ENCODE measurements at regions not wholly inside any gene's neighbourhood (a gene's known extent, or its start where the extent isn't known, plus 50 kb on each side); places are given as distances from the start of the nearest gene placed in this dataset.

GRCh38 chr19:32256341-32256975 lies 89.0 kb upstream of the ZNF507 start:
- no peak for DNase-seq (ENCODE audit: low read depth in 1 of 2, low spot score in 1 of 2)

- no peak for DNase-seq (ENCODE audit: low read depth in 1 of 2, low spot score in 1 of 2)
Observed at GRCh38 chr19:32257326-32258073, 87.9 kb upstream of the ZNF507 start.

DNA sequence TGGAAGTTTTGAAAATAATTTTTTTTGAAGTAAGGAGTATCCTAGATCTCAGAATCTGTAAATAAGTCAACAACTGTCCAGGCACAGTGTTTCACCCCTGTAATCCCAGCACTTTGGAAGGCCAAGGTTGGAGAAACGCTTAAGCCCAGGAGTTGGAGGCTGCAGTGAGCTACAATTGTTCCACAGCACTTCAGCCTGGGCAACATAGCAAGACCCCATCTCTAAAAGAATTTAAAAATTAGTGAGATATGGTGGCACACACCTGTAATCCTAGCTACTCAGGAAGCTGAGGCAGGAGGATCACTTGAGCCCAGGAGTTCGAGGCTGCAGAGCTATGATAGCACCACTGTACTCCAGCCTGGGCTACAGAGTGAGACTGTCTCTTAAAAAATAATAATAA lies 87.2 kb upstream of the ZNF507 start:
- no peak for DNase-seq (ENCODE audit: low read depth in 1 of 2, low spot score in 1 of 2)

- no peak for DNase-seq (ENCODE audit: low read depth in 1 of 2, low spot score in 1 of 2)
Observed at GRCh38 chr19:32264568-32264967, 80.8 kb upstream of the ZNF507 start.

DNA sequence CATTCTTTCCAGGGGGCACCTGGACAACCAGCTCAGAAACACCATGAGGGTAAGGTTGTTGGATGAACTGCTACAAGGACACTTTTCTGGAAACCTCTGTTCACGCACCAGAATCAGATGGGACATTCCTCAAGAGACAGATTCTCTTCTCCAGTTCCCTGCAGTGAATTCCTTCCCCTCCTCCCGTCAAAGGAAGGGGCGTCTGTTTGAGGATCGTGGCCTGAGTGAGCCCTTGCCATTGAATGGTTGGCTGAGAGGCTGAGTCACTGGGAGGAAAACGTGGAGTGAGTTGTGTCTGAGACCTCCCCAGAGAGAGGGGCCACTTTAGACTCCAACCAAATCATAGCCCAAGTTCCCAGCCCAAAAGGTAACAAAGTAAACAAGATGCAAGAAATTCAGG lies 79.4 kb upstream of the ZNF507 start:
- no peak for DNase-seq (ENCODE audit: low read depth in 1 of 2, low spot score in 1 of 2)

- DNase-seq (ENCODE audit: low read depth in 1 of 2, low spot score in 1 of 2), result no peak
Observed at GRCh38 chr19:32266460-32266859, 79.0 kb upstream of the ZNF507 start.

DNA sequence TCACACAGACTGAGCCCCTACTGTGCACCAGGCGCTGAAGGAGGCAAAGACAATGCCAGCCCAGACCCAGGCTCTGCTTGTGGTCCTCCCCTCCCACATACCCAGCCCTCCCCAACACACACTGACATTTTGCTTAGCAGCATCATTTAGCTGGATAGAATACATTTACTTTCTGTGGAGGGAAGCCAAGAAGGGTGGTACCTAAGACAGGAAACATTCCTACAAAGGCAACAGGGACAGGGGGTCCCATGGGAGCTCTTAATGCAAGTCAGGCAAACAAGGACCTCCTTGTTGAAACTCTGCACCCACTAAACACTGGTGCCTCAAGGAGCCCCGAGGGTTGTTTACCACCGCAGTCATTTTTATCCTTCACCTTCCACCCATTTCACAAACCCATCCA lies 77.0 kb upstream of the ZNF507 start:
- DNase-seq (ENCODE audit: low read depth in 1 of 2, low spot score in 1 of 2), result no peak

DNA sequence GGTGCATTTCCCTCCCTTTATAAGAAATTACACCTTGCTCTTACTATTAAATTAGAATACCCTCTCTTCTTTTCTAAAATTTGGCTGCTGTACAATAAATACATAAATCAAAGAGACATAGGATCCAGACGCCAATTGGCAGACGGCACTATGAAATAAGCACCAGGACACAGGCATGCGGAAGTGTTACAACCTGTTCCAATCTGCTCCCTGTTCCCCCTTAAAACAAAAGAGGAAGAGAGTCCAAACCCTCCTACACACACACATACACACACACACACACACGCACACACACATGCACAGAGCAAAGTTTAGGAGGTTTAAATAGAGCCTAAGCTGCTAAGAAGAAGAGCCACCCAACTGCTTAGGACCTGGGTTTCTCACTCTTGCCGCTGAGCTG lies 75.6 kb upstream of the ZNF507 start:
- DNase-seq (ENCODE audit: low read depth in 1 of 2, low spot score in 1 of 2), result no peak

DNA sequence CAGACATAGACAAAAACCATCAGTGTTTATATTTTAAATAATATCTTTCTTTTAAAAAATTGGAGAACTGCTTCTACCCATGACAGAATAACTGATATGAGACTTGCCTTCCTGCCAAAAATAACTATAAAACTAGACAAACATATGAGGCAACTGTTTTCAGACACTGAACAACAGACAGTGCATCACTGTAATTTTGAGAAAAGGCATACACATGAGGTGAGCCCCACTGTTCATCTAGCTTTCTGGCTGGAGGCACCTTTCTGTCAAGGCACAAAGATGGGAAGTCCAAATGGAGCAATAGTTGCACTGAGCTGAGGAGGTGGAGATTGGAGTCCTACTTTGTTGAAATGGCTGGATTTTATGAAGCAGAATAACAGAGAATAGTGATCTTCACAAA lies 71.9 kb upstream of the ZNF507 start:
- no peak for DNase-seq (ENCODE audit: low read depth in 1 of 2, low spot score in 1 of 2)

GRCh38 chr19:32287086-32287485 lies 58.3 kb upstream of the ZNF507 start:
- no peak for DNase-seq (ENCODE audit: low read depth in 1 of 2, low spot score in 1 of 2)

DNA sequence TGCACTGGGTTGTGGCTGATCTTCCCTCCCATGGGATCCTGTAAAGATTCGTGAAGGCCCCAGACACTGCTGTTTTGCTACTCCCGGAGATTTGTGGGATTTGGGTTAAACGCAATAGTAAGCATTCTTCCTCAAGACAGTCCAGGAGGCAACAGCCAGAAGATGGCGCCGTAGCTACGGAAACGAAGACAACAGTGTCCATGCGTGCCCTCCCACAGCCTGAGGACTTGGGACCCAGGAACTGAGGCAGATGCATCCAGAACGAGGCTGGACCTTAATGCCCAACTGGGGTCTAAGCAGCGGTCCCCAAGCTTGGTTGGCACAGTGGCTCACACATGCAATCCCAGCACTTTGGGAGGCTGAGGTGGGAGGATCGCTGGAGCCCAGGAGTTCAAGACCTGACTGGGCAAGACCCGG lies 57.6 kb upstream of the ZNF507 start:
- DNase-seq (ENCODE audit: low read depth in 1 of 2, low spot score in 1 of 2), result no peak

GRCh38 chr19:32289566-32290210 lies 55.7 kb upstream of the ZNF507 start:
- DNase-seq (ENCODE audit: low read depth in 1 of 2, low spot score in 1 of 2), result no peak

DNA sequence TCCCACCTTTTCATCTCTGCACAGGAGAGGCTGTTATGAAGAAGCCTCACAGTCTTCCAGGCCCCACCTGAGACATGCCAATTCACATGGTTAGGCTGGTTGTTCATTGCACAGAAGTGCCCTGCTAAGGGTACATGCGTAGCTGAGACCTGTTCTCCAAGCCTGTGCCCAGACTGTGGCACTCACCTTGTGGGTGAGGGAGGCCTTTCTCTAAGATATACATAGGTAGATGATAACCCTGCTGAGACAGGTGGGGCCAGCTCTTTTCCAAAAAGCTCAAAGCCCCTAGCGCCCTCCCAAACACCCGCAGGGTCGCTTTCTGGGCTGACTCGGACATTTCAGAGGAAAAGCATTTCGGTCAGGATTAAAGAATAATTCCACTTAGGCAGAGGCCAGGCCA lies 53.5 kb upstream of the ZNF507 start:
- DNase-seq (ENCODE audit: low read depth in 1 of 2, low spot score in 1 of 2), result no peak

DNA sequence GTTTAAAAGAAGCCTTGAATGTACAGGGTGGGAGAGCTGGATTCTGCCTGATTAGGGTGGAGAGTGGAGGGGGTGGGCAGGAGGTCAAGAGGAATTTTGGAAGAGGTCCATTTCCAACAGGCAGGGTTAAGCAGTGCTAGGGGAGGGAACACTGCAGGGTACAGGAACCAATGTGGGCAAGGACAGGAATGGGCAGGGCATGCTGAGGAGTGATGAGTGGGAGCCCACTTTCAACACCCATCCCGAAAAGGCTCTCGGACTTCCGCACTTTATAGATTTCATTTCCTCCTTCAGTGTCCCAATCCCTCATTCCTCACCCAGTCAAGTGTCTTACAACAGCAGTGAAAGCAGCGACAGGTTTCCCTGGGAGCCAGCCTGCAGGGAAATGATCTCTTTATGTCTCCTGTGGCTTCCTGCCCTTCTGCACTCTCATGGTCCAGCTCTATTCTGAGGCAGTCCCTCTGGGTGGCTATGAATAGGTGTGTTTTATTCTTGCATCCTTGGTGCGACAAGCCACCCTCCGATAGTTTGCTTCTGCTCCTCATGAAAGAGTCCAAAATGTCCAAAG lies 50.5 kb upstream of the ZNF507 start:
- no peak for DNase-seq (ENCODE audit: low read depth in 1 of 2, low spot score in 1 of 2)

Data from activated CD4-positive, alpha-beta T cell treated with anti-CD3 and anti-CD28 coated beads, Interleukin-2, amount 50 U/mL, for 24 hours (primary cell).